Prostate gland (tissue), 2 donors: ENCODE measurements at regions not wholly inside any gene's neighbourhood (a gene's known extent, or its start where the extent isn't known, plus 50 kb on each side); places are given as distances from the start of the nearest gene placed in this dataset.

Experiments
- CTCF ChIP-seq, 4 experiments: fragments of 200-600 bp in 2 of 4; fragments of 450-650 bp in 2 of 4; sonication (generic) in 2 of 4; IDR thresholded peaks; 1 replicate in 3 of 4; 2 replicates in 1 of 4; pipeline ENCODE4 v1.5.1; 2016 to 2019; ENCODE audit warnings: antibody characterized with exemption in 4 of 4, mild to moderate bottlenecking in 2 of 4, moderate library complexity in 2 of 4
- POLR2A ChIP-seq: fragments of 450-650 bp; IDR thresholded peaks from one replicate; pipeline ENCODE4 v1.6.1; 2016; ENCODE audit warnings: antibody characterized with exemption, mild to moderate bottlenecking
- POLR2AphosphoS5 ChIP-seq: sonication (generic); formaldehyde crosslinking; IDR thresholded peaks from one replicate; pipeline ENCODE4 v1.6.1; 2017; ENCODE audit warnings: antibody characterized with exemption

DNA sequence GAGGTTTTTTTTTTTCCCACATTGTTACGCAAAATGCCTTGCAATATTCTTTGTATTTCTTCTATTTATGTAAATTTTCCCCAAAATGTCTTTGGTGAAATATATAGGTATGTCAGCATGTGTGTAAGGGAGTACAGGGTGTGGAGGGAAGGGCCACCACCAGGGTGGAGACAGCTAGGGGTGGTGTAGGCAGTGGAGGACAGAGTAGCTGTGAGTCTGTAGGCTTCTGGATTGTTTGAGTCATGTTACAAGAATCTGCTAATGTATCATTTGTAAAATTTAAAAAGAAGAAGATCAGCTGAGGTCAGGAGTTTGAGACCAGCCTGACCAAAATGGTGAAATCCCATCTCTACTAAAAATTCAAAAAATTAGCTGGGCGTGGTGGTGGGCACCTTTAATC, 175.5 kb downstream of the NXNL2 start:
- TF ChIP-seq CTCF (IDR thresholded peaks at IDR 0.05) (no peak), POLR2AphosphoS5 (no peak), POLR2A (no peak)
